ENCODE measurements at regions not wholly inside any gene's neighbourhood (a gene's known extent, or its start where the extent isn't known, plus 50 kb on each side); places are given as distances from the start of the nearest gene placed in this dataset.

- intact Hi-C loops (cut with DNase I): no loop called here
- no peak for TF ChIP-seq EP300 (IDR thresholded peaks at IDR 0.05)
These were observed 375.6 kb downstream of the BRINP2 start for GRCh38 chr1:177546346-177546745.

DNA sequence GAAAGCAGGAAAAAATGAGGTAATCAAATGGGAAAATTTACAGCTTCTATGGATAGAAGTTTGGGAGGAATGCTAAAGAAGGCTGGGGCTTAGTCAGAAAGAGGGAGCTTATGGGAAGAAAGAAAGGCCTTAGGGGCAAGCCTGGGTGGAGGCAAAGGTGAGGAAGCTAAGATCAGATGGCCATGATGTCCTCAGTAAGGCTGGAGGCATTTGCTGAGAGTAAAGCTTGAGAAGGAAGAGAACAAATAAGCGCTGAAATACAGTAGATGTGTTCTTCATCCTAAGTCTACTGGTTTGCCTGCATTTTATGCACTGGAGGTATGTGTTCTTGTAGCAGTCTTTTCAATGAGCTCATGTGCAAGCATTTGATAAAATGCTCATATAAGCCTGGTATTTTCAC, 355.4 kb downstream of the BRINP2 start:
- Histone ChIP-seq H3K36me3 (no peaks in the 10 kb centered on the region), H3K4me1 (no peaks in the 10 kb centered on the region), H3K27me3 (no peaks in the 10 kb centered on the region), H3K9me3 (no peaks in the 10 kb centered on the region), H3K27ac (no peak overlapping the region), H3K4me3 (no peak overlapping the region)
- DNase-seq: no peak
- TF ChIP-seq POLR2AphosphoS5 (IDR thresholded peaks at IDR 0.05): no peak
- TF ChIP-seq, protein P1, sequence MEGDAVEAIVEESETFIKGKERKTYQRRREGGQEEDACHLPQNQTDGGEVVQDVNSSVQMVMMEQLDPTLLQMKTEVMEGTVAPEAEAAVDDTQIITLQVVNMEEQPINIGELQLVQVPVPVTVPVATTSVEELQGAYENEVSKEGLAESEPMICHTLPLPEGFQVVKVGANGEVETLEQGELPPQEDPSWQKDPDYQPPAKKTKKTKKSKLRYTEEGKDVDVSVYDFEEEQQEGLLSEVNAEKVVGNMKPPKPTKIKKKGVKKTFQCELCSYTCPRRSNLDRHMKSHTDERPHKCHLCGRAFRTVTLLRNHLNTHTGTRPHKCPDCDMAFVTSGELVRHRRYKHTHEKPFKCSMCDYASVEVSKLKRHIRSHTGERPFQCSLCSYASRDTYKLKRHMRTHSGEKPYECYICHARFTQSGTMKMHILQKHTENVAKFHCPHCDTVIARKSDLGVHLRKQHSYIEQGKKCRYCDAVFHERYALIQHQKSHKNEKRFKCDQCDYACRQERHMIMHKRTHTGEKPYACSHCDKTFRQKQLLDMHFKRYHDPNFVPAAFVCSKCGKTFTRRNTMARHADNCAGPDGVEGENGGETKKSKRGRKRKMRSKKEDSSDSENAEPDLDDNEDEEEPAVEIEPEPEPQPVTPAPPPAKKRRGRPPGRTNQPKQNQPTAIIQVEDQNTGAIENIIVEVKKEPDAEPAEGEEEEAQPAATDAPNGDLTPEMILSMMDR (IDR thresholded peaks at IDR 0.05): no peak
- TF ChIP-seq EP300 (IDR thresholded peaks at IDR 0.05): no peak
- no peak for TF ChIP-seq POLR2A (IDR thresholded peaks at IDR 0.05)
- 93 to 99% methylated on average over 1 of the region's 1 CpG for WGBS, 2 donors
- intact Hi-C loops (cut with DNase I): no loop called here

More at GRCh38 chr1:177546346-177546745, 375.6 kb downstream of the BRINP2 start:
- no peaks in the 10 kb centered on the region for H3K9me3 ChIP-seq
- no peaks in the 10 kb centered on the region for H3K27me3 ChIP-seq
- H3K36me3 ChIP-seq: no peaks in the 10 kb centered on the region
- DNase-seq: no peak
- H3K4me3 ChIP-seq: no peak overlapping the region
- no peaks in the 10 kb centered on the region for H3K4me1 ChIP-seq
- H3K27ac ChIP-seq: no peak overlapping the region

GRCh38 chr1:177525176-177525575, 354.4 kb downstream of the BRINP2 start:
- 78 to 80% methylated on average over 2 of the region's 2 CpGs for WGBS, 2 donors
- intact Hi-C loops (cut with DNase I): no loop called here

DNA sequence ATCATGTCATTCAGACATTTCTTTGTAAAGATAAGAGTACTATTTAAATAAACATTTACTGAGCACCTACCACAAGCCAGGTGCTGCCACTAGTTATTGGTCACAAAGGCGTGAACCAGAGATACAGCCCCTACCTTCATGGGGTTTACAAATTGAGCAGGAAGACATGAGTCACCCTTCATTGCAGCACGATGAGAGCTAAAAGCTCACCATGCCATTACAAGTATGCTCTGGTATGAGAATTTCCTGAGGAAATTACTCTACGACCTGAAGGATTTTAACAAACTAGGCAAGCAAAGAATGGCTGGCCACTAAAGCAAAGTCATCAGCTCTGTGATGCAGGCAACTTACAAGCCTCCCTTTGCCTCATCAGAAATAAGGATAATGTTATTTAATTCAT, 346.8 kb downstream of the BRINP2 start:
- Histone ChIP-seq H3K27ac (no peak overlapping the region), H3K36me3 (no peaks in the 10 kb centered on the region), H3K27me3 (no peaks in the 10 kb centered on the region), H3K4me1 (no peaks in the 10 kb centered on the region), H3K4me3 (no peak overlapping the region), H3K9me3 (no peaks in the 10 kb centered on the region)
- no peak for DNase-seq
- intact Hi-C loops (cut with DNase I): no loop called here
- TF ChIP-seq POLR2AphosphoS5 (IDR thresholded peaks at IDR 0.05) (no peak), POLR2A (IDR thresholded peaks at IDR 0.05) (no peak), EP300 (IDR thresholded peaks at IDR 0.05) (no peak)
- TF ChIP-seq, protein P1 (IDR thresholded peaks at IDR 0.05): no peak
- WGBS, 2 donors: 43 to 57% methylated on average over 3 of the region's 3 CpGs

More at GRCh38 chr1:177525176-177525575, 354.4 kb downstream of the BRINP2 start:
- no peak overlapping the region for H3K4me3 ChIP-seq
- no peaks in the 10 kb centered on the region for H3K27me3 ChIP-seq
- no peak overlapping the region for H3K27ac ChIP-seq
- no peaks in the 10 kb centered on the region for H3K4me1 ChIP-seq
- no peaks in the 10 kb centered on the region for H3K9me3 ChIP-seq
- H3K36me3 ChIP-seq: no peaks in the 10 kb centered on the region
- TF ChIP-seq, protein P1 (IDR thresholded peaks at IDR 0.05): no peak
- no peak for TF ChIP-seq POLR2AphosphoS5 (IDR thresholded peaks at IDR 0.05)
- no peak for TF ChIP-seq POLR2A (IDR thresholded peaks at IDR 0.05)
- TF ChIP-seq EP300 (IDR thresholded peaks at IDR 0.05): no peak
- no peak for DNase-seq

DNA sequence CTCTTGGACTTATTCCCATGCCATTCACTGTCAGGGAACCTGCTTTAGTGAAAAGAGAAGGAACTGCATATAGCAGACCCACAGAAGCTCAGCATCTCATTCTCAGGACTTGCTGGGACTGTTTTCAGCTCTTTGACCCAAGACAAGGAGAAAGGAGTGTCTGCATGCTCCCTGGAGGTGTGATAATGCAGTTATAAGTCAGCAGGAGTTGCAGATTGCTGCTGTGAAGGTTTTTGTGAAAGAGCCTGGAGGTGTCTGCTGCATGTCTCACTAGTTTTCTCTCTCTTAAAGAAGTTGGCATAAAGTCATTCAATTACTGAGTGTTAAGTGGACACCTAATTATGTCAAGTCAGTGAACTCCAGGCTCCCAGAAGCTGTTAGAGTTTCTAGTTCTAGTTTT, 343.4 kb downstream of the BRINP2 start:
- TF ChIP-seq, protein P1 (IDR thresholded peaks at IDR 0.05): no peak
- no peak for TF ChIP-seq POLR2A (IDR thresholded peaks at IDR 0.05)
- no peak for TF ChIP-seq POLR2AphosphoS5 (IDR thresholded peaks at IDR 0.05)
- TF ChIP-seq EP300 (IDR thresholded peaks at IDR 0.05): no peak
- Histone ChIP-seq H3K4me3 (no peak overlapping the region), H3K4me1 (no peaks in the 10 kb centered on the region), H3K9me3 (no peaks in the 10 kb centered on the region), H3K36me3 (no peaks in the 10 kb centered on the region), H3K27ac (no peak overlapping the region), H3K27me3 (no peaks in the 10 kb centered on the region)
- DNase-seq: no peak
- intact Hi-C loops (cut with DNase I): no loop called here
